ENCODE measurements at regions not wholly inside any gene's neighbourhood (a gene's known extent, or its start where the extent isn't known, plus 50 kb on each side); places are given as distances from the start of the nearest gene placed in this dataset.

DNA sequence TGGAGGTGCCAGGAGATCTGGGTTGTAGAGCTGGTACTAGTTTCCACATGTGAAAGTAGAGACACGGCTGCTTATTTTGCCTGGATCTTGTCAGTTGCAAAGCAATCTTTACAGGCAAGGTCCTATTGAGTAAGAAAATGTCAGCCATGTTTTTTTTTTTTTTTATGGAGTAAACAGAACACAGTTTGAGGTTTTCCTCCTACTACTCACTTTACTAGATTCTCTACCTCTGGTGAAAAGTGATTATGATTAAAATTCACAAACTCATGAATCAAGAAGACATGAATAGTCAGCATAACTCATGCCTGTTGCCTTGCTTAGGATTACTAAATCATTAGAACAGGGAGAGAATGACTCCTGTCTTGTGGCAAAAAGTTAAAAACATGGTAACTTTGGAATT lies 70.1 kb upstream of the PNPT1 start:
- no peak for TF ChIP-seq CTCF (IDR thresholded peaks at IDR 0.05; ENCODE audit: unreplicated experiment)
- intact Hi-C loops (cut with micrococcal nuclease), result no loop called here
- Mint-ChIP-seq H3K9me3 (ENCODE audit: unreplicated experiment) (no peaks in the 10 kb centered on the region), H3K4me1 (ENCODE audit: insufficient read depth, unreplicated experiment) (peaks cover 30% of the 10 kb centered on the region), H3K4me3 (ENCODE audit: unreplicated experiment) (no peak overlapping the region), H3K27ac (ENCODE audit: low read depth, unreplicated experiment) (peak overlapping the region; percentile 80), H3K36me3 (ENCODE audit: insufficient read depth, unreplicated experiment) (no peaks in the 10 kb centered on the region), H3K27me3 (ENCODE audit: insufficient read depth, unreplicated experiment) (no peaks in the 10 kb centered on the region)
- DNase-seq (ENCODE audit: unreplicated experiment), result no peak
- POLR2A ChIA-PET, result interaction anchor here (0.6 to 1.3 kb wide), 3 partner anchors 8 to 209 kb away, joined by 3 read pairs; no protein-coding TSS in a partner anchor
- no TSS peak for BruUV-seq (replicated peaks)
- CTCF ChIA-PET, result interaction anchor here (0.6 to 1.3 kb wide), 3 partner anchors 99 to 1612 kb away, joined by 3 to 4 read pairs (median 3); no protein-coding TSS in a partner anchor

- H3K4me3 Mint-ChIP-seq (ENCODE audit: unreplicated experiment), result peak overlapping the region; percentile 42
- DNase-seq (ENCODE audit: unreplicated experiment), result peak; percentile 83
- H3K27ac Mint-ChIP-seq (ENCODE audit: low read depth, unreplicated experiment), result peak overlapping the region; percentile 80
- H3K9me3 Mint-ChIP-seq (ENCODE audit: unreplicated experiment), result no peaks in the 10 kb centered on the region
- TF ChIP-seq CTCF (IDR thresholded peaks at IDR 0.05; ENCODE audit: unreplicated experiment), result no peak
- peaks cover 30% of the 10 kb centered on the region for H3K4me1 Mint-ChIP-seq (ENCODE audit: insufficient read depth, unreplicated experiment)
- BruUV-seq (replicated peaks), result no TSS peak
- H3K27me3 Mint-ChIP-seq (ENCODE audit: insufficient read depth, unreplicated experiment), result no peaks in the 10 kb centered on the region
- H3K36me3 Mint-ChIP-seq (ENCODE audit: insufficient read depth, unreplicated experiment), result no peaks in the 10 kb centered on the region
- POLR2A ChIA-PET, result interaction anchor here (0.7 to 5.4 kb wide), 14 partner anchors 9 to 1976 kb away, joined by 3 to 31 read pairs (median 4); partner anchors contain the start of gene EFEMP1
- intact Hi-C loops (cut with micrococcal nuclease), result no loop called here
- CTCF ChIA-PET, result interaction anchor here (0.5 to 1.5 kb wide), 7 partner anchors 10 to 369 kb away, joined by 3 to 7 read pairs (median 3); no protein-coding TSS in a partner anchor
These were observed 67.9 kb upstream of the PNPT1 start for GRCh38 chr2:55761526-55761925.

- peak overlapping the region; percentile 42 for H3K4me3 Mint-ChIP-seq (ENCODE audit: unreplicated experiment)
- CTCF ChIA-PET, result interaction anchor here (0.5 to 1.5 kb wide), 8 partner anchors 11 to 369 kb away, joined by 3 to 7 read pairs (median 4); no protein-coding TSS in a partner anchor
These were observed 67.4 kb upstream of the PNPT1 start for GRCh38 chr2:55761024-55761423.

GRCh38 chr2:55760125-55760524 lies 66.5 kb upstream of the PNPT1 start:
- TF ChIP-seq CTCF (IDR thresholded peaks at IDR 0.05; ENCODE audit: unreplicated experiment), result no peak
- CTCF ChIA-PET, result interaction anchor here (0.7 to 1.5 kb wide), 4 partner anchors 40 to 80 kb away, joined by 3 to 6 read pairs (median 4); no protein-coding TSS in a partner anchor
- H3K27ac Mint-ChIP-seq (ENCODE audit: low read depth, unreplicated experiment), result peak overlapping the region; percentile 80

More at GRCh38 chr2:55761024-55761423, 67.4 kb upstream of the PNPT1 start:
- intact Hi-C loops (cut with micrococcal nuclease), result no loop called here
- no peak for TF ChIP-seq CTCF (IDR thresholded peaks at IDR 0.05; ENCODE audit: unreplicated experiment)
- no peaks in the 10 kb centered on the region for H3K9me3 Mint-ChIP-seq (ENCODE audit: unreplicated experiment)
- peaks cover 30% of the 10 kb centered on the region for H3K4me1 Mint-ChIP-seq (ENCODE audit: insufficient read depth, unreplicated experiment)
- DNase-seq (ENCODE audit: unreplicated experiment), result peak; percentile 63
- H3K27me3 Mint-ChIP-seq (ENCODE audit: insufficient read depth, unreplicated experiment), result no peaks in the 10 kb centered on the region
- peak overlapping the region; percentile 80 for H3K27ac Mint-ChIP-seq (ENCODE audit: low read depth, unreplicated experiment)
- POLR2A ChIA-PET, result interaction anchor here (0.7 to 5.4 kb wide), 13 partner anchors 8 to 1975 kb away, joined by 3 to 31 read pairs (median 5); partner anchors contain the start of gene EFEMP1
- no TSS peak for BruUV-seq (replicated peaks)
- no peaks in the 10 kb centered on the region for H3K36me3 Mint-ChIP-seq (ENCODE audit: insufficient read depth, unreplicated experiment)

More at GRCh38 chr2:55760125-55760524, 66.5 kb upstream of the PNPT1 start:
- Mint-ChIP-seq H3K4me3 (ENCODE audit: unreplicated experiment) (no peak overlapping the region), H3K9me3 (ENCODE audit: unreplicated experiment) (no peaks in the 10 kb centered on the region), H3K27me3 (ENCODE audit: insufficient read depth, unreplicated experiment) (no peaks in the 10 kb centered on the region), H3K36me3 (ENCODE audit: insufficient read depth, unreplicated experiment) (no peaks in the 10 kb centered on the region), H3K4me1 (ENCODE audit: insufficient read depth, unreplicated experiment) (peaks cover 30% of the 10 kb centered on the region)
- intact Hi-C loops (cut with micrococcal nuclease), result no loop called here
- POLR2A ChIA-PET, result interaction anchor here (0.8 to 5.4 kb wide), 5 partner anchors 10 to 204 kb away, joined by 3 to 31 read pairs (median 4); no protein-coding TSS in a partner anchor
- no TSS peak for BruUV-seq (replicated peaks)
- DNase-seq (ENCODE audit: unreplicated experiment), result no peak
